H9 (cell line): ENCODE measurements at regions not wholly inside any gene's neighbourhood (a gene's known extent, or its start where the extent isn't known, plus 50 kb on each side); places are given as distances from the start of the nearest gene placed in this dataset.

ENCODE experiments used
- DNase-seq: peaks from one replicate; pipeline ENCODE4 v3.0.0-alpha.2; 2017
- H2AFZ ChIP-seq: one replicate; pipeline ENCODE4 v1.6.1; 2013; ENCODE audit warnings: mild to moderate bottlenecking, low read length, control low read depth, moderate library complexity
- H2AK5ac ChIP-seq: 2 replicates; pipeline ENCODE4 v1.6.1; 2013; ENCODE audit warnings: low read length, control low read depth, mixed read lengths; ENCODE audit not compliant: insufficient read length
- H2BK120ac ChIP-seq: one replicate; pipeline ENCODE4 v1.6.1; 2013; ENCODE audit warnings: low read depth, mild to moderate bottlenecking, low read length, control low read depth, inconsistent platforms; ENCODE audit not compliant: poor library complexity, severe bottlenecking
- H2BK12ac ChIP-seq: 2 replicates; pipeline ENCODE4 v1.6.1; 2013; ENCODE audit warnings: low read length, control low read depth, mixed read lengths, low read depth; ENCODE audit not compliant: insufficient read length
- H2BK15ac ChIP-seq: 2 replicates; pipeline ENCODE4 v1.6.1; 2013; ENCODE audit warnings: low read depth, low read length, control low read depth
- H2BK20ac ChIP-seq: one replicate; pipeline ENCODE4 v1.6.1; 2013; ENCODE audit warnings: low read depth, mild to moderate bottlenecking, low read length, control low read depth, inconsistent platforms; ENCODE audit not compliant: poor library complexity, severe bottlenecking
- H2BK5ac ChIP-seq: 2 replicates; pipeline ENCODE4 v1.6.1; 2013; ENCODE audit warnings: low read length, control low read depth, mixed read lengths; ENCODE audit not compliant: insufficient read length
- H3K14ac ChIP-seq: 2 replicates; pipeline ENCODE4 v1.6.1; 2013; ENCODE audit warnings: low read length, control low read depth; ENCODE audit not compliant: insufficient read depth
- H3K18ac ChIP-seq: 2 replicates; pipeline ENCODE4 v1.6.1; 2013; ENCODE audit warnings: low read depth, mild to moderate bottlenecking, mixed read lengths, low read length, control low read depth; ENCODE audit not compliant: insufficient read length
- H3K23ac ChIP-seq: 2 replicates; pipeline ENCODE4 v1.6.1; 2013; ENCODE audit warnings: low read length, control low read depth, mixed read lengths, low read depth; ENCODE audit not compliant: insufficient read length
- H3K23me2 ChIP-seq: 2 replicates; pipeline ENCODE4 v1.6.1; 2013; ENCODE audit warnings: low read depth, mild to moderate bottlenecking, mixed read lengths, low read length, control low read depth; ENCODE audit not compliant: insufficient read length, poor library complexity, severe bottlenecking
- H3K27ac ChIP-seq: 2 replicates; pipeline ENCODE4 v1.5.1; 2013; ENCODE audit warnings: low read length, control low read depth, mixed read lengths, low read depth; ENCODE audit not compliant: insufficient read length
- H3K27me3 ChIP-seq: 2 replicates; pipeline ENCODE4 v1.6.1; 2013; ENCODE audit warnings: low read length, control low read depth, inconsistent platforms; ENCODE audit not compliant: insufficient read depth
- H3K4ac ChIP-seq: 2 replicates; pipeline ENCODE4 v1.6.1; 2013; ENCODE audit warnings: low read depth, mild to moderate bottlenecking, control low read depth, inconsistent platforms, low read length, moderate library complexity
- H3K4me1 ChIP-seq: 2 replicates; pipeline ENCODE4 v1.6.1; 2013; ENCODE audit warnings: low read length, control low read depth, inconsistent platforms; ENCODE audit not compliant: insufficient read depth
- H3K4me2 ChIP-seq: 2 replicates; pipeline ENCODE4 v1.6.1; 2013; ENCODE audit warnings: low read length, control low read depth, mixed read lengths; ENCODE audit not compliant: insufficient read length, insufficient read depth
- H3K56ac ChIP-seq: 2 replicates; pipeline ENCODE4 v1.6.1; 2013; ENCODE audit warnings: low read depth, mild to moderate bottlenecking, mixed read lengths, low read length, control low read depth; ENCODE audit not compliant: insufficient read length
- H3K79me1 ChIP-seq: 2 replicates; pipeline ENCODE4 v1.6.1; 2013; ENCODE audit warnings: low read depth, mild to moderate bottlenecking, moderate library complexity, low read length, control low read depth, inconsistent platforms; ENCODE audit not compliant: insufficient read depth, poor library complexity, severe bottlenecking
- H3K79me2 ChIP-seq: 2 replicates; pipeline ENCODE4 v1.6.1; 2013; ENCODE audit warnings: low read length, control low read depth, inconsistent platforms; ENCODE audit not compliant: insufficient read depth
- H3K9ac ChIP-seq: 2 replicates; pipeline ENCODE4 v1.6.1; 2013; ENCODE audit warnings: low read length, control low read depth, mixed read lengths; ENCODE audit not compliant: insufficient read length; ENCODE audit errors: extremely low read depth
- H3K9me3 ChIP-seq: one replicate; pipeline ENCODE4 v1.6.1; 2013; ENCODE audit warnings: low read depth, low read length, inconsistent platforms; ENCODE audit not compliant: control insufficient read depth
- H3T11ph ChIP-seq: one replicate; pipeline ENCODE4 v1.6.1; 2013; ENCODE audit warnings: mild to moderate bottlenecking, low read length, control low read depth, inconsistent platforms
- H4K20me1 ChIP-seq: one replicate; pipeline ENCODE4 v1.6.1; 2013; ENCODE audit not compliant: control insufficient read depth, insufficient read length, insufficient read depth
- H4K5ac ChIP-seq: 2 replicates; pipeline ENCODE4 v1.6.1; 2013; ENCODE audit warnings: low read depth, mild to moderate bottlenecking, mixed read lengths, low read length, control low read depth; ENCODE audit not compliant: insufficient read length
- H4K8ac ChIP-seq: replicated peaks from 2 replicates; pipeline ENCODE4 v1.6.1; 2013; ENCODE audit warnings: low read length, control low read depth, mixed read lengths, low read depth; ENCODE audit not compliant: insufficient read length
- H4K91ac ChIP-seq: 2 replicates; pipeline ENCODE4 v1.6.1; 2013; ENCODE audit warnings: low read depth, mild to moderate bottlenecking, moderate library complexity, mixed read lengths, low read length, control low read depth; ENCODE audit not compliant: insufficient read length
- H3K27ac Mint-ChIP-seq, 3 experiments: 2 replicates in 2 of 3; 3 replicates in 1 of 3; pipeline ENCODE4 v1.8.0; 2020 to 2021; ENCODE audit warnings: mixed read lengths in 3 of 3, mild to moderate bottlenecking in 1 of 3, moderate library complexity in 1 of 3
- H3K27me3 Mint-ChIP-seq: 2 replicates; pipeline ENCODE4 v1.8.0; 2021; ENCODE audit warnings: low read depth, mild to moderate bottlenecking, moderate library complexity, mixed read lengths
- H3K36me3 Mint-ChIP-seq, 3 experiments: 2 replicates in 2 of 3; 3 replicates in 1 of 3; pipeline ENCODE4 v1.8.0; 2020 to 2021; ENCODE audit warnings: low read depth in 3 of 3, mixed read lengths in 3 of 3; ENCODE audit not compliant: insufficient read depth in 1 of 3
- H3K4me1 Mint-ChIP-seq, 2 experiments: 2 replicates each; pipeline ENCODE4 v1.8.0; 2020; ENCODE audit warnings: mixed read lengths in 2 of 2
- H3K4me3 Mint-ChIP-seq, 2 experiments: 2 replicates in 1 of 2; 3 replicates in 1 of 2; pipeline ENCODE4 v1.8.0; 2020 to 2021; ENCODE audit warnings: mild to moderate bottlenecking in 2 of 2, mixed read lengths in 2 of 2, moderate library complexity in 1 of 2
- H3K9me3 Mint-ChIP-seq, 2 experiments: 2 replicates in 1 of 2; 3 replicates in 1 of 2; pipeline ENCODE4 v1.8.0; 2020; ENCODE audit warnings: mild to moderate bottlenecking in 2 of 2, mixed read lengths in 2 of 2, moderate library complexity in 1 of 2
- WGBS: extraction: QIAGEN DNeasy Blood & Tissue Kit; methylation state at CpG from one replicate; pipeline ENCODE4 v1.1.7; 2013; ENCODE audit warnings: missing lambda C conversion rate, low lambda C conversion rate, mixed read lengths; ENCODE audit not compliant: insufficient read length; ENCODE audit errors: extremely low coverage; 5-methylcytosine and 5-hydroxymethylcytosine counted together
- TF ChIP-seq, protein P1 (sequence below): fragments of 200-600 bp; sonication (generic); conservative IDR thresholded peaks from 3 replicates; pipeline ENCODE4 v1.8.0; 2021; ENCODE audit warnings: antibody characterized with exemption, mild to moderate bottlenecking

DNA sequence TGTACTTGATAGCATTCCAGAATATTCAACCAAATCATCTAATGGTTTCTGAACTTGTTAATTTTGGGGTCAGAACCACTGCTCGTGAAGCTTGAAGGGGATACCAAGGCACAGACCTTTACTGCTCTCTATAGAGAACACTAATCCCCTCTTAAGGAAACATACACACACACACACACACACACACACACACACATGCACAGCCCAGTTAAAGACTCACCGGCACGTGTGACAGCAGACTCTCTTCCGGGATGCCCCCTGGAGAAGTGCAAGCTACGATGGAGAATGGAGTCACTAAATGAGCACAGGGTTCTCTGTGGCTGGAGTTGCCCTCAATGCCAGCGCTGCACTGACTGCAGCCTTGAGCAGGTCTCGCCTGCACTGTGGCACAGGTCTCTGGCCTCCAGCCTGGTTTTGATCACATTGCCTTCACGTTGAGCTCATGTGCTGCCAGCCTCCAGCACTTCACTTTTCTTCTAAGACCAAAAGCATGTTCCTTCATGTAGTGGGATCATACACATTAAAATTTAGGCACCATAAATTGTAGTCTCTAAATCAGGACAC is 300.8 kb downstream of the POM121L12 start:
- H3K18ac ChIP-seq, result no peak overlapping the region
- WGBS, result no CpG with 5 or more reads among the region's 8 CpGs
- H4K20me1 ChIP-seq, result no peaks in the 10 kb centered on the region
- no peaks in the 10 kb centered on the region for H3K79me1 ChIP-seq
- H2BK12ac ChIP-seq, result no peak overlapping the region
- no peaks in the 10 kb centered on the region for H3K79me2 ChIP-seq
- no peak overlapping the region for H3K4me2 ChIP-seq
- Mint-ChIP-seq H3K36me3 (peaks cover 13 to 31% (median 18%) of the 10 kb centered on the region in 3 experiments), H3K9me3 (peaks cover 31 to 51% of the 10 kb centered on the region in 2 experiments), H3K27me3 (no peaks in the 10 kb centered on the region), H3K4me1 (no peaks in the 10 kb centered on the region), H3K27ac (no peak overlapping the region), H3K4me3 (no peak overlapping the region)
- no peak overlapping the region for H3K56ac ChIP-seq
- H3K14ac ChIP-seq, result no peak overlapping the region
- H3K27ac ChIP-seq, result no peak overlapping the region
- no peak overlapping the region for H4K5ac ChIP-seq
- no peak overlapping the region for H3T11ph ChIP-seq
- H4K91ac ChIP-seq, result no peak overlapping the region
- peaks cover 6% of the 10 kb centered on the region for H3K9me3 ChIP-seq
- no peak overlapping the region for H2BK20ac ChIP-seq
- H2BK120ac ChIP-seq, result no peak overlapping the region
- no peaks in the 10 kb centered on the region for H3K27me3 ChIP-seq
- no peak for DNase-seq
- H2AK5ac ChIP-seq, result no peak overlapping the region
- no peaks in the 10 kb centered on the region for H3K4me1 ChIP-seq
- TF ChIP-seq, protein P1, sequence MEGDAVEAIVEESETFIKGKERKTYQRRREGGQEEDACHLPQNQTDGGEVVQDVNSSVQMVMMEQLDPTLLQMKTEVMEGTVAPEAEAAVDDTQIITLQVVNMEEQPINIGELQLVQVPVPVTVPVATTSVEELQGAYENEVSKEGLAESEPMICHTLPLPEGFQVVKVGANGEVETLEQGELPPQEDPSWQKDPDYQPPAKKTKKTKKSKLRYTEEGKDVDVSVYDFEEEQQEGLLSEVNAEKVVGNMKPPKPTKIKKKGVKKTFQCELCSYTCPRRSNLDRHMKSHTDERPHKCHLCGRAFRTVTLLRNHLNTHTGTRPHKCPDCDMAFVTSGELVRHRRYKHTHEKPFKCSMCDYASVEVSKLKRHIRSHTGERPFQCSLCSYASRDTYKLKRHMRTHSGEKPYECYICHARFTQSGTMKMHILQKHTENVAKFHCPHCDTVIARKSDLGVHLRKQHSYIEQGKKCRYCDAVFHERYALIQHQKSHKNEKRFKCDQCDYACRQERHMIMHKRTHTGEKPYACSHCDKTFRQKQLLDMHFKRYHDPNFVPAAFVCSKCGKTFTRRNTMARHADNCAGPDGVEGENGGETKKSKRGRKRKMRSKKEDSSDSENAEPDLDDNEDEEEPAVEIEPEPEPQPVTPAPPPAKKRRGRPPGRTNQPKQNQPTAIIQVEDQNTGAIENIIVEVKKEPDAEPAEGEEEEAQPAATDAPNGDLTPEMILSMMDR, result no peak
- no peak overlapping the region for H2BK15ac ChIP-seq
- H3K23ac ChIP-seq, result no peak overlapping the region
- no peak overlapping the region for H3K9ac ChIP-seq
- no peak overlapping the region for H4K8ac ChIP-seq
- H2AFZ ChIP-seq, result no peak overlapping the region
- no peak overlapping the region for H3K4ac ChIP-seq
- no peak overlapping the region for H2BK5ac ChIP-seq
- H3K23me2 ChIP-seq, result no peaks in the 10 kb centered on the region
